NCI-H187 (cell line): ENCODE measurements at regions not wholly inside any gene's neighbourhood (a gene's known extent, or its start where the extent isn't known, plus 50 kb on each side); places are given as distances from the start of the nearest gene placed in this dataset.
"Not testable (repeated sequence)": the region's sequence is repeated elsewhere in the genome, so short reads cannot be mapped to it uniquely, and the experiment has no call there.

Experiments used
- DNase-seq, 2 experiments: peaks; one replicate each; lab custom pipeline; 2025; lab: John Stamatoyannopoulos, UW

DNA sequence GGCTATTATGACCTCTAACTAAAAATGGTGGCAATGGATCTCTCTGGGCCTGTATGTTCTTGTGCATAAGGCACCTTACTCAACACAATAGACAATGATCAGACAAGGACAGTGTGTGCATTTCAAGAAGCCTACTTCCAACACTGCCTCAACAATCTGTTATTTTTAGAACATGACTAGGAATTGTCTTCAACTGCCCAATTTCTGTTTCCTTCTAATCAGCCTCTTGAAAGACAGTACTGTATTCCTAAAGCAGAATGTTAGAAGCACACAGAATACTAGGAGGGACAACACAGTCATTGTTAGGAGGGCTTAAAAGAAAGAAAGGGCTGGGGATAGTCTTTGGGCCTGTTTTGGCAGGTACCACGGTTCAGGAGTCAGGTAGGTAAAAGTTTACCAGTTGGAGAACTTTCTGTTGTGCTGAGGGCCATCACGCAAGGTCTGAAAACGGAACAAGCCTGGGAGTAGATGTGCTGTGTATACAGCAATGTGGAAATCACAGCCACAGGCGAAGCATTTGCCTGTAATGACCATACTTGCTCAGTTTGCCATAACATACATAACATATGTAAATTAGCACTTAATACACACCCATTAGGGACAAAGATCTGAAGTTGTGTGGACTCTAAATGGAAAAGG lies 100.8 kb upstream of the ATXN3L start:
- no peak for DNase-seq

GRCh38 chrX:13419918-13420317 lies 100.1 kb upstream of the ATXN3L start:
- no peak for DNase-seq

GRCh38 chrX:13419276-13419675 lies 99.4 kb upstream of the ATXN3L start:
- DNase-seq: no peak

DNA sequence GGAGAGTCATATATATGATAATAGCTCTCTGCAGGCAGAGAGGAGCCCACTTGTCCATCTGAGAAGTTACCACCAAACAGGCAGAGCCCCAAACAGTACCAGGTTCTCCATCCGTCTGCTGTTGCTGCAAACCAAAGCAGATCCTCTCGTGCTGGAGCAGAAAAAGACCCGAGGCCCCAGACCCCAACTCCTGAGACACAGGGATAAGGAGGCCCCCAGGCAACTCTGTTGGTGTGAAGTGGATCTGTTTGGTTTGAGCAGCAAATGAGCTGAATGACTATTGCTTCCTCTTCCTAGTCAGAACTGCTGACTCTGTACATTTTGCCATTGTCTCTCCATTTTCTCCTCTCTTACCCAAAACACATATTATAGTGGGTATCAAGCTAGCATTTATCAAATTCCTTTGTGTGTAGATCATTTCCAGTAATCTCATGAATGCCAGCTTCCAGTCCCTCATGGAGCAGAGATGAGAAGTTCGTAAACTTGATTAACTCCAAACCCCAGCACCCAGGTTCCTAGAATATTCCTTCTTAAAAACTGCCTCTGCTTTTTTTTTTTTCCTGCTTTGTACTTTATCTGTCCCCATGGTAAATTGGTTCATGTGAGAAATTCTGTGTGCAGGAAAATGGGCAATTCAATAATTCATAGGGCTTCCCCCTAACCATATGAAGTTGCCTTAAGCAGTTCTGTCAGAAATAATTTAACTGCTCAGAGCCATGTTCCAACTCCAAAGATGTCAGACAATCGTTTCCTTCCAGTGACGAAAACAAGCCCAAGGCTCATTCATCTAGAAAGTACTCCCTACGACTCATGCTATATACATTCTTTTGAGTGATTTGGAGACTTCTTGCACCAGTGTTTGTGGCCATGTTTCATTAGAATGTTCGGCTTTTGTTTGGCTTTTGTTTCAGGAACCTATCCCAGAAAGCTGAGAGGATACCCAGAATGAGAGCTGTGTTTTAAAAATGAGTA lies 98.6 kb upstream of the ATXN3L start:
- DNase-seq: no peak

DNA sequence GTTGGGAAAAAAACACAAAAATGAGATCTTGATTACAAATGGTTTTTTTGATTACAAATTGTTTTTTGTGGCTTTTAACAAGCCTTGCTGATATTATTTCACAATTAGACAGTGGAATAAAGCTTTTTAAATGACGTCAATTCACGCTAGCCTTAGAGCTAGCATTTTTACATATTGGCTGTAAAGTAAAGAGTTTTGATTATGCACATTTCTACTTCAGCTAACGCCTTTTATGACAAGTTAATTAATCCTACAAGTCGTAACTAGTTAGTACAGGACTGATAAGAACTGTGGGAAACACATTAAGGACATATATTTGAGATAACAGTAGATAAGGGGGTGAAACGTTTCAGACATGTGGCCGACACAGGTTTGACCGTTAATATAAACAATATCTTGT lies 95.7 kb upstream of the ATXN3L start:
- no peak for DNase-seq

DNA sequence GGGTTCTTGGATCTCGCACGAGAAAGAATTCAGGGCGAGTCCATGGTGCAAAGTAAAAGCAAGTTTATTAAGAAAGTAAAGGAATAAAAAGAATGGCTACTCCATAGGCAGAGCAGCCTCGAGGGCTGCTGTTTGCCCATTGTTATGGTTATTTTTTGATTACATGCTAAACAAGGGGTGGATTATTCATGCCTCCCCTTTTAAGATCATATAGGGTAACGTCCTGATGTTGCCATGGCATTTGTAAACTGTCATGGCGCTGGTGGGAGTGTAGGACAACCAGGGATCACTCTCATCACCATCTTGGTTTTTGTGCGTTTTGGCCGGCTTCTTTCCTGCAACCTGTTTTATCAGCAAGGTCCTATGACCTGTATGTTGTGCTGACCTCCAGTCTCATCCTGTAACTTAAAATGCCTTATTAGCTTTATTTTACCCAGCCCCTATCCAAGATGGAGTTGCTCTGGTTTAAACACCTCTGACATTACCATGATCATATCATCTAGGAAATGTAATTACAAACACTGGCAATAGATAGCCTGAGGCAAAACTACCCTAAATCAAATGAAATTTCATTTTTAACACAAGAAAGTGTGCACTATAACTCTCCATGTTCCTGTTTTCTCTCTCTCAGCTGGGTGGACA lies 94.3 kb upstream of the ATXN3L start:
- DNase-seq: no peak

DNA sequence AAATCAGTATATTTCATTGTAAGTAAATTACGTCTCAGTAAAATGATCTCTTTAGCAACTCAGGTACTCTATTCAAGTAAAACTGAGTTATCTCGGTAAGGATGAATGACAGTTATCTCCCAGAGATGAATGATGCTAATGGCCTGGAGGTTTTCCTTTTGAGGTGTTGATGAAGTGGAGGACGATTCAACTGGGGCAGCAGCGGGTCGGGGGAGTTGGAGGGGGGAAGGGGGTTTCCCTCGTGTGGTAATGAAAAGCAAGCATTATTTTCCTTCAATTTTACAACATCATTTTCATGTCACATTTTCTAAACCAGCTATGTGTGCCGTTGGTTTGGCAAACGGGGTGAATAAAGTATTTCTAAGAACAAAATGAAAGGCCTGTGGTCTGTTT lies 92.4 kb upstream of the ATXN3L start:
- no peak for DNase-seq

GRCh38 chrX:13411496-13412207 lies 91.8 kb upstream of the ATXN3L start:
- DNase-seq: no peak

DNA sequence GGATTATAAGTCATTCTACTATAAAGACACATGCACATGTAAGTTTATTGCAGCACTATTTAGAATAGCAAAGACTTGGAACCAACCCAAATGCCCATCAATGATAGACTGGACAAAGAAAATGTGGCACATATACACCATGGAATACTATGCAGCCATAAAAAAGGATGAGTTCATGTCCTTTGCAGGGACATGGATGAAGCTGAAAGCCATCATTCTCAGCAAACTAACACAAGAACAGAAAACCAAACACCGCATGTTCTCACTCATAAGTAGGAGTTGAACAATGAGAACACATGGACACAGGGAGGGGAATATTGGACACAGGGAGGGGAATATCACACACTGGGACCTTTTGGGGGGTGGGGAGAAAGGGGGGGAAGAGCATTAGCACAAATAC lies 88.7 kb upstream of the ATXN3L start:
- DNase-seq: not testable (repeated sequence)

DNA sequence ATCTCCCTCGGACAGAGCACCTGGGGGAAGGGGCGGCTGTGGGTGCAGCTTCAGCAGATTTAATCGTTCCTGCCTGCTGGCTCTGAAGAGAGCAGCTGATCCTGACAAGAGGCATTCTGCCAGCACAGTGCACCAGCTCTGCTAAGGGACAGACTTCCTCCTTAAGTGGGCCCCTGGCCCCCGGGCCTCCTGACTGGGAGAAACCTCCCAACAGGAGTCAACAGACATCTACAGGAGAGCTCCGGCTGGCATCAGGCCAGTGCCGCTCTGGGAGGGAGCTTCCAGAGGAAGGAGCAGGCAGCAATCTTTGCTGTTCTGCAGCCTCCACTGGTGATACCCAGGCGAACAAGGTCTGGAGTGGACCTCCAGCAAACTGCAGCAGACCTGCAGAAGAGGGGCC lies 84.9 kb upstream of the ATXN3L start:
- peak; percentile 0 to 1 for DNase-seq

DNA sequence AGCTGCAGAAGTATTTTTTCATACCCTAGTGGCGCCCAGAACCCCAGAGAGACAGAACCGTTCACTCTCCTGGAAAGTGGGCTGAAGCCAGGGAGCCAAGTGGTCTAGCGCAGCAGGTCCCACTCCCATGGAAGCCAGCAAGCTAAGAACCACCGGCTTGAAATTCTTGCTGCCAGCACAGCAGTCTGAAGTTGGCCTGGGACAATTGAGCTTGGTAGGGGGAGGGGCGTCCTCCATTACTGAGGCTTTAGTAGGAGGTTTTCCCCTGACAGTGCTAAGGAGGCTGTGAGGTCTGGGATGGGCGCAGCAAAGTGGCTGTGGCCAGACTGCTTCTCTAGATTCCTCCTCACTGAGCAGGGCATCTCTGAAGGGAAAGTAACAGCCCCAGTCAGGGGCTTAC lies 84.5 kb upstream of the ATXN3L start:
- DNase-seq: no peak

- DNase-seq: no peak
Measured at GRCh38 chrX:13401724-13402123, 81.9 kb upstream of the ATXN3L start.

DNA sequence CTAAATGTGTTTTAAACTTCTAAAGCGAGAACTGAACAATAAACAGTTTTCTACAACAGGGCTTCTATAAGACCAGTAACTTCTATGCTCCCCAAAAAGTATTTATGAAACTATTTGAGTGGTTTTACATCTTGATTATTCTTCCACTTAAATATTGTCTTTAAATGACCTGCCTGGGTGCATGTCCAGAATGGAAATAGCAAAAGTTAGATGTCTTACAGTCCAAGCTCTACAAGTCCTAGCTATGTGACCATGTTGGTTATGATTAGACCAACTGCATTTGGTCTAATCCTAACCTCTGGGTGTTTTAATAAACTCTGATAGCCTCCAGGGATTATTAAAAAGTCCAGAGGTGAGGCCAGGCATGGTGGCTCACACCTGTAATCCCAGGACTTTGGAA lies 79.0 kb upstream of the ATXN3L start:
- DNase-seq: no peak

GRCh38 chrX:13397878-13398818 lies 78.3 kb upstream of the ATXN3L start:
- DNase-seq: no peak

DNA sequence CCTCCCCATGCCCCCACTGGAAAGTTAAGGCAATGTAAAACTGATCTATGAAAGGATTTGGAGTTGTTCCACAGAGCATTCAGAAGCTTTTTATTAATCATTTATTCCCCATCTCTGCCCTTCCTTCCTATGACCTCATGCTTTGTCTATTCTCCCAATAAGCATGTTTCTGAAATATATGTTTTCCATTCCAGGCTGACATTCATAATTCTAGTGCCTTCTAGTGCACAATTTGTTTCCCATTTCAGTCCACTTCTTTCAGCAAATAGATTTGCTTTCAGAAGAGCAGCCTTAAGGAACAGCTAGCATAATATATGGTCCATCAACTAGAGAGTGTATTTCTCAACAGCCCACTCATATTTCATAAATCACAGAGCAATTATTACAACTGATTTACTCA lies 77.1 kb upstream of the ATXN3L start:
- no peak for DNase-seq

DNA sequence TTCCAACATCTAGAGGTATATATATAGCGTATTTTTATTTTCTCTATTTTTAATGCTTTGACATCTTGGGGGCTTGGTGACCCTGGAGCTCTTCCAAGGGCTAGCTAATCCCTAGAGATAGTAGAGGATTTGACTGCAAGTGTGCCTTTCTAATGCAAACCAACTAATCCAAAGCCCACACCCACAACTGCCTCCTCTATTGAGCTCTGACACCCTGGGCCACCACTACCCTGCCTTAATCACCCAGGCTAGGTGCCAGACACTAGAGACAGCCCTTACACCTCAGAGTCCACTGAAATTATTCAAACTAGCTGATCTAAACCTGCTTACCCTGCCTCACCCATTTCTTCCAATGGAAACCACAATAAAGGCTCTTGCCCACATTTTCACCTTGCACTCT lies 69.6 kb upstream of the ATXN3L start:
- DNase-seq: no peak

GRCh38 chrX:13387666-13388494 lies 68.0 kb upstream of the ATXN3L start:
- no peak for DNase-seq

DNA sequence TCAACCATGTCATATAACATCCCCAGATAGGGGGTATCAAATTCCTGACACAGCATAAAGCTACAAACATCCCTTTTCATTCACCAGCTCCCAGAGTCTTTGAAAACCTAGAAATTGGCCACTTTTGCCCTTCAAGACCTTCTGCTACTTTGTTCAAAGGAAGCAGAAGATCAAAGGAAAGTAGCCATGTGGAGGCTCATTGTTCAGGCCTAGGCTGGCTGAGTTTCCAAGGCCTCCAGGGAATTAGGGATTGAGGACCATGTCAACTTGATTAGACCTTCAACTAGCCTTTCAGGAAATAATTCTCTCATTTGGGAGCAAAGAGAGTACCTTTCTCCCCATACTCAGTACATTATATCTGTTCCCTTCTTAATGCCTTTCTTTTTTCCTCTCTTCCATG lies 66.8 kb upstream of the ATXN3L start:
- DNase-seq: no peak

GRCh38 chrX:13386092-13386491 lies 66.2 kb upstream of the ATXN3L start:
- DNase-seq: no peak

DNA sequence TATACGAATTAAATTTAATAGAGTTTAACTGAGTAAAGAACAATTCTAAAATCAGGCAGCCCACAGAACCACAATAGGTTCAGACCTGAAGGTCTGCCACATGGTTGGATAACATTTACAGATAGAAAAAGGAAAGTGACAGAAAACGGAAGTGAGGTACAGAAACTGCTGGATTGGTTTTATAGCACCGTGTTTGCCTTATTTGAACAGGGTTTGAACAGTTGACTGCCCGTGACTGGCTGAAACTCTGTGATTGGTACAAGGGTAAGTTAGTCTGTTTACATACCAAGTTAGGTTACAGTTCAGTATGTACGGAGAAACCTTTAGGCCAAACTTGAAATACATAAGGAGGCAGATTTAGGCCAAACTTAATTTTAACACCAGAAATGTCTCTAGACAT lies 64.1 kb upstream of the ATXN3L start:
- no peak for DNase-seq
